GM19397 (cell line): ENCODE measurements at regions not wholly inside any gene's neighbourhood (a gene's known extent, or its start where the extent isn't known, plus 50 kb on each side); places are given as distances from the start of the nearest gene placed in this dataset.

ENCODE experiments used
- ATAC-seq: cut with Tn5 transposase; IDR thresholded peaks from one replicate; pipeline ENCODE4 v1.9.1; 2021; ENCODE audit warnings: mild to moderate bottlenecking, moderate library complexity; ENCODE audit not compliant: unreplicated experiment

- ATAC-seq, result no peak
Observed at GRCh38 chr3:152945556-152945955, 110.6 kb downstream of the P2RY1 start.

GRCh38 chr3:152957491-152957890 lies 122.6 kb downstream of the P2RY1 start:
- ATAC-seq, result no peak

DNA sequence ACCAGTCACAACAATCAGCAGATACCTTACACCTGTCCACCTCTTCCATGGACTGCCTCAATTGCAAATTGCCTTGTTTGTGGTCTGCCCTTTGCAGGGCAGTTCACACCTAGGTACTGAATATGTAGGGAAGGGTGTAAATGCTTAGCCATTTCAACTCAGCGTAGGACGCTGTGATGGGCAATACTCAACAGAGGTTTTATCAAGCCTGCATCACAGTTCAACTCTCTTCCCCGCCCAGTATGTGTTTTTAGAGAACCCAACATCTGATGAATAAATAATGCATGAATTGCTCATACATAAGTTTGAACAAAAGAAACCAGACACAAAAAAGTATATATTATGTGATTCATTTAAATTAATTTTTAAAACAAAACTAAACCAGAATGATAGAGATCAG lies 124.4 kb downstream of the P2RY1 start:
- ATAC-seq, result no peak

DNA sequence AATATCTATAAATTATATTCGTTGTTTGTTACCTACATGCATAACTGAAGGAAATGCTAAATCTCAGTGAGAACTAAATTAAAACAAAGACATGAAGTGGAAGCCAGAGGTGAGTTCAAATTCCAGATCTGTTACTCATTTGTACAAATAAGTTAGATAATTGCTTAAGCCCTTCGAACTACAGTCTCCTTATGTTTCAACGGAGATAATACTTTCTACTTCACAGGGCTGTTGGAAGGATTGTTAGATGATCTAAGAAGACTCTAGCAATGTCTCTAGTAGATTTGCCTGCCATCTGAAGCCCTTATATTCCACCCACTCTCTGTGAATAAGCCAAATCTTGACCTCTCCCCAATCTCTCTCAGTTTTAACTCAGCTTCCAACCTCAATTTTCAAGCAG lies 125.8 kb downstream of the P2RY1 start:
- no peak for ATAC-seq

- ATAC-seq, result peak; percentile 55
Observed at GRCh38 chr3:152961323-152961722, 126.4 kb downstream of the P2RY1 start.

GRCh38 chr3:152964911-152965609 lies 130.1 kb downstream of the P2RY1 start:
- no peak for ATAC-seq

GRCh38 chr3:152968388-152969024 lies 133.6 kb downstream of the P2RY1 start:
- no peak for ATAC-seq

DNA sequence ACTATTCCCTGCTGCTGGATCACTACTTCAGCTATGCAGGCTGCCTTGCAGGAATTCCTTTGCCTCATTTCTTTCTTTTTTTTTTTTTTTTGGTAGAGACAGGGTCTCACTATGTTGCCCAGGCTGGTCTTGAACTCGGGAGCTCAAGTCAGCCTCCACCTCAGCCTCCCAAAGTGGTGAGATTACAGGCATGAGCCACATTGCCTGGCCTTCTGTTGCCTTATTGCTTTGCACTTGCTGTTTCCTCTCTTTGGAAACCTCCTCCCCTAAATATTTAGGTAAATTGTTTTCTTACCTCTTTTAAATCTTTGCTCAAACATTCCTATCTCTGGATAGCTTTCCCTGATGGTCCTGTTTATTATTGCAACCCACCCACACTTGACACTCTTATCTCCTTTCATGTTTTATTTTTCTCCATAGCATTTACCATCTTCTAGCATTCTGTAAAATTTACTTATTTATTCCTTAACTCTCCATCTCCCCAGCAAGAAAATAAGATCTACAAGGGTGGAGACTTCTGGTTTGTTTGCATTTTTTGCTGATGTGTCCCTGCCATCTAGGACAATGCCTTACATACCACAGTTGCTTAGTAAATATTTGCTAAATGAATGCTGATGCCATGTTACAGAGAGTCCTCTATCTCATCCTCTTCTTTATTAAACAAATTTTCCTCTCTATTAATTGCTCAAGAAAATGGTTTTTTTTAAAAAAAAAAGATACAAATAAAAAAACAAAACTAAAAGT lies 134.8 kb downstream of the P2RY1 start:
- ATAC-seq, result no peak

DNA sequence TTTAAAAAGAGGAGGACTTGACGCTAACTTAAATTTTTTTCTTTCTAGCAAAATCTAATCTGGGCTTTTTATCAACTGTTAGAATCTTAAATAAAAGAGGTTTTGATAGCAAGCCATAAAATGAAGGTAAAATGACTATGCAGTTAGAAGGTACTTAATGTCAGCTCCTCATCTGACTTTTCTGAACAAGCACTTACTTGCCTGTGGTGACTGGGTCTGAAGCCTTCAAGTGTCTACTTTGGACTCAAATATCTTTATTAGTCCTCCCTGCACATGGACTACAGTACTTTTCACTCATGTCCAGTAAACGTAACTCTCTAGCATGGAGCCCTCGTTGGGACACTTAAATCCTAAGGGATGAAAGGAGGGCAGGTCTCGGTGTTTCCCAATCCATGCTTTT lies 135.9 kb downstream of the P2RY1 start:
- no peak for ATAC-seq

DNA sequence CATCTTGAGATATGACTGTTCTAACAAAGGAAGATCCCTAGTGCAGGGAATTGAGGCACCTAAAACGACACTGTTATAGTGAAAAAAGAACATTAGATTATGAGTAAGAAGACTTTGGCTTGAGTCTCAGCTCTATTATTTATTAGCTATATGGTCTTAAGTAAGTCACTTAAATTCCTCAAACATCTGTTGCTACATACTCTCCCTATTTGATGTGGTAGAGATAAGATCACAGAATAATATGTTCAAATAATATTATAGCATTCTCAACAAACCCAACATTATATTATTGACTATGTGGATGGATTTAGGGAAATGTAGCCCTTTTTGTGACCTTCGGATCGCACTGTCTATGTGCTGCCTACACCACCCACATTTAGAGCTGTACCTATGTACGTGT lies 136.9 kb downstream of the P2RY1 start:
- ATAC-seq, result no peak

GRCh38 chr3:152973575-152973974 lies 138.6 kb downstream of the P2RY1 start:
- no peak for ATAC-seq

DNA sequence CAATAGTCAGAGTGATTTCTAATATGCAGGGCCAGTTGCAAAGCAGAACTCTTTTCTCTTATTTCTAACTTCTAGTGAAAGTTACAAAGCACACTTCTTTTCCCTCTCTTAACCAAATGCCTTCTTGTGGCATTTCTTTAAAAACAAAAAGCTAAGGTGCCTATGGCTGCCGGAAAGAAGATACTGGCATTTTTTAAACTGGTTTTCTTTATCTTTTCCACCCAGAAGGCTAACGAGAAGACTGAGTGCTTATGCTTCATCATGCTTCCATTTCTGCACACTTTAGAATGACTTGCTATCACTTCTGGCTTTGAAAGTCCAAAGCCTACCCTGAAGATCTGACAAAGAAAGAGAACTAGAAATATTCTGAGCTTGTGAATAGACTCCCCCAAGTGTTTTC lies 141.3 kb downstream of the P2RY1 start:
- no peak for ATAC-seq

- no peak for ATAC-seq
Observed at GRCh38 chr3:152977366-152977765, 142.4 kb downstream of the P2RY1 start.

DNA sequence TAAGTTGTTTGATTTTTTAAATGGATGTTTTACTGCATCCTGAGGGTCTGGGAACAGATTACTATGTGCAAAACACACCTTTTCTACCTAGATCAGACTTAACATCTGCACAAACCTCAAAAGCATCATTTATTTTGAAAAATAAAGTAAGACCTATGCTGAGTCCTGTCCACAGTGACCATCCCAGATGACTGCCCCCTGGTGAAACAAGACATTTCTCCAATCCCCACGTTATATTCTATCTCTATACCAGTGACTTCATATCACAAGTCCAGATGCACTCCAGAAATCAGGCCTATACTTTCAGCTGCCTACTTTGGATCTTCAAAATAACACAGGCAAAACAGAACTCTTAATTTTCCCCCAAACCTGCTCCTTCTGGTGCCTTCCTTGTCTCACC lies 143.2 kb downstream of the P2RY1 start:
- no peak for ATAC-seq

GRCh38 chr3:152997526-152997925 lies 162.6 kb downstream of the P2RY1 start:
- ATAC-seq, result no peak

GRCh38 chr3:152998591-152998990 lies 163.4 kb upstream of the RAP2B start:
- ATAC-seq, result no peak

- no peak for ATAC-seq
Observed at GRCh38 chr3:153000325-153000724, 161.7 kb upstream of the RAP2B start.

DNA sequence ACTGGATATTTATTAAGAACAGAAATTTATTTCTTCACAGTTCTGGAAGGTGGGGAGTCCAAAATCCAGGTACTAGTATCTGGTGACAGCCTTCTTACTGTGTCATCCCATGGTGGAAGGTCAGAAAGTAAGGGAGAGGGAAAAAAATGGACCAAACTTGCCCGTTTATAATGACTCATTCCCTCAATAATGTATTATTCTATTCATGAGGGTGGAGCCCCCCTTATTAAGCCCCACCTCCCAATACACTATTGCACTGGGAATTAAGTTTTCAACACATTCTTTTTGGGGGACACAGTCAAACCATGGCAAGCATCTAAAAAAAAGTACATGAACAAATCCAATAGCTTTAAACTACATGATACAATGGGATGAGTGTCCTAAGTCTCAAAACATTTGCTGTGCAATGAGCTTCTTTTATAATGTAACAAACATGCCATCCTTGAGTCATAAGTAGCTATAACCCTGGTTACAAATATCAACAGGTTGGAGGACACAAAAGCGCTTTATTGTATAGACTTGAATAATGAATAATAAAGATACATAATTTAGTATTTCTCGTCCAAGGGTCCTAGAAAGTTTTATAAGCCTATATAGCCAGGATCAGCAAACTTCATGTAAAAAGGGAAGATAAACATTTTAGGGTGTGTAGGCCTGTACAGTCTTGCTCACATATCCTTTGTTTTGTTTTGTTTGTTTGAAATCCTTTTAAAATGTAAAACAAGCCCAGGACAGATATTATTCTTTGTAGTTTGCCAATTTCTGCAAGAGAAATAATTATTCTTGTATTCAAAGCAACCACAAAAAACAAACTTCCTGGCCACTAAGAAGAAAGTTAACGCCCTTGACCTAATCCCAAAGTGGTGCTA lies 160.6 kb upstream of the RAP2B start:
- ATAC-seq, result no peak

DNA sequence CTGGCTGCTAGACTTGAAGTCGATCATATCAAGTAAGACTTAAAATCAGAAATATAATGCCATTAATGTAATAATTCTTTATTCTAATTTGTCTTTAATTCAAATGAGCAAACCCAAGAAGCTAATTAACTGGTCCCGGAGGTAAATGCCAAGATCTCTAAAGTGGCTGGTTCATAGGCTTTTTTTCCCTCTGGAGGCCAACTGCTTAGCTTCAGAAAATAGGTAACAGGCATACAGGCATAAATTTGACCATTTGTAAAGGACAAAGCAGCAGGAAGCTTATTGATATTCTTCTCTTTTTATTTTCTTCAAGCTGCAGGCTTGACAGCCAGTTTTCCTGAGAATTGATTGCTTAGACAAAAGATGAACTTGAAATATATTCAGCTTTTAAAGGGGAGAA lies 158.6 kb upstream of the RAP2B start:
- ATAC-seq, result no peak

DNA sequence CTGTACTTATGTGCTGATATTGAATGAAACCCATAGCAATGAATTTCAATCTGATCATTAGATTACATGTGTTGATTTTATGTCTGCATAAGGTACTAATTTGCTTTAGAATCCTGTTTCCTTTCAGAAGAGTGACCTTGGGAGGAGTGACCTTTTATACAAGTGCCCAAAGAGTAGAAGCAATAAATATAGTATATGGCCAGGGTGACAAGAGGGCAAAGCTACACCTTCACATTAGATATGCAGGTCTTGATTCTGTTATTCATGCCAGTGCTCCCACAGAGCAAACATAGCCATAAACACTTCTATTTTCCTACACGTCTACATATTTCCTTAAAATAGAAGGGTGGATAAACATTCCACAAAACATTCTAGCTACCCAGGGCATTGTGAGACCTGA lies 158.2 kb upstream of the RAP2B start:
- no peak for ATAC-seq

DNA sequence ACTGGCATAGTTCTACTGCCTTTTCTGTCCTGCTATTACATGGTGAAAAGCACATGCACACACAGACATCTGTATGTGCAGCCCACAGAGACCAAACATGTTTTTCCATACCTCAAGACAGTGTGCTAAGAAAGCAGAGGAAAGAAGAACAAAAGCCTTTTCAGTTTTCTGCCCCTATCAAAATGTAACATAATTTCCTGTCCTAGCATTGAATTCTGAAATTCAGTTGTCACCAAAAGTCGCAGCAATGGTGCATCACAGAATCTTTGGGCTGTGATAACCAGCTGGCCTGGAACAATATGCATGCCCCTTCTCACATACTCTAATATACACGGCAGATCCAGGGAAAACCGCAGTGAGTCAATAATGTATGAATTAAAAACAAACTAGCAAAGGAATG lies 153.8 kb upstream of the RAP2B start:
- no peak for ATAC-seq
